Umbilical cord (tissue), 1 donor: ENCODE measurements at regions not wholly inside any gene's neighbourhood (a gene's known extent, or its start where the extent isn't known, plus 50 kb on each side); places are given as distances from the start of the nearest gene placed in this dataset.
"Not testable (repeated sequence)": the region's sequence is repeated elsewhere in the genome, so short reads cannot be mapped to it uniquely, and the experiment has no call there.

Source experiments
- DNase-seq: peaks from one replicate; pipeline ENCODE4 v3.0.0-alpha.2; 2015; ENCODE audit warnings: low spot score

DNA sequence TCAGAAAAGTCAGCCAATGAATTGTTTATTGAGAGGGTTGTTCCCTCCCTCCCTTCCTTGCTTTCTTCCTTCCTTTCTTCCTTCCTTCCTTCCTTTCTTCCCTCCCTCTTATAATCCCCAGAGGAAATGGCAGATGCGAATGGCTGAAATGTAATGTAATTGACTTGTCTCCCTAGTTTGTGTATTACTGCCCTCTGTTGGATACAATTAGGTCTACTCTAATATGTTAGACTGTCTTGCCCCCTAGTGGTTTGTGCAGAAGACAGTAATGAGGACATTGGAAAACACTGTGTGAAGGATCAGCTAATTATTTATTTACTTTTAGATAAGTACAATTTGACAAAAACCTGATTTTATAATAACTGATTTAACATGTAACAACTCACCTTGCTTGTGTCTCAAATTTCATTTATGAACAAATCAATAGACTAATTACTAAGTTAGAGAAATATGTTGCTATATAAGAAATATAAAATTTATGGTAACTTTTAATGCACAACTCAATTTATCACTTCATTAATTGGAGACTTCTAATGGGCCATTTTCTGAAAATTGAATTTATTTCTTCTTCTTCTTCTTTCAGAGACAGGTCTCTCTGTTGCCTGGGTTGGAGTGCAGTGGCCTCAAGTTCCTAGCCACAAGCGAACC, 229.8 kb upstream of the LRIG3 start:
- DNase-seq: peak; percentile 83

GRCh38 chr12:59147791-59148190, 227.5 kb upstream of the LRIG3 start:
- no peak for DNase-seq

DNA sequence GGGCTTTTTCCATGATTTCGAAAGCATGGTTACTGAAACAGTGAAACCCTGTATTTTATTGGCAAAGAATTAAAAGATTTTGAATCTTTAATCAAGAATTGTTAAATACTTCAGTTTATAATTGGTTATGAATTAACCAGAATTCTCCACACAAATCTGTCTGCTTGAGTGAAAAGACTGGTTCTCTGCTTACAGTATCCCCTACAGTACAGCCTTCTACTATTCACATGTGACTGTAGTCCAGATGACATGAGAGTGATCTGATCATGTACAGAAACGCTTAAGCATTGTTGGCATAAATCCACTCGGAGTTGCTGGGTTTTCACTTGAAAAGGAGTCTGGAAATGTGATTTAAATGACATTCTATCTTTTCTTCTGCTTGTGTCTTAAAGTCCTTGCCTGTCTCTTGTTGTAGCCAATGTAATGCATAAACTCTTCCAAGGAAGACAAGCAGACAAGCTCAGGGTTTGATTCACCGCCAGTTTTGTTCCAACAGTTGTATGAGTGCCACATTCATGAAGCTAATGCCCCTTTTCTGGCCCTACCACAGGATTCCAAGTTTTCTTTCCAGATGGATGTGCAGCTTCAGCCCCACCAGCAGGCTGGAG, 222.0 kb upstream of the LRIG3 start:
- DNase-seq: peak; percentile 51

DNA sequence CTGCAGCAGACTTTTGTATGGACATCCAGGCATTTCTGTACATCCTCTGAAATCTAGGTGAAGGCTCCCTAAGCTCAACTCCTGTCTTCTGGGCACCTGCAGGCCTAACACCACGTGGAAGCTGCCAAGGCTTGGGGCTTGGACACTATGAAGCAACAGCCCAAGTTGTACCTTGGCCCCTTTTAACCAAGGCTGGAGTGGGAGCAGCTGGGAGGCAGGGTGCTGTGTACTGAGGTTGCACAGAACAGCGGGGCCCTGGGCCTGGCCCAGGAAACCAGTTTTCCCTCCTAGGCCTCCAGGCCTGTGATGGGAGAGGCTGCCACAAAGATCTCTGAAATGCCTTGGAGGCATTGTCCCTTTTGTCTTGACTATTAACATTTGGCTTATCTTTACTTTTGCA, 214.4 kb upstream of the LRIG3 start:
- no peak for DNase-seq

- DNase-seq: peak; percentile 14
Measured at GRCh38 chr12:59131462-59131861, 211.2 kb upstream of the LRIG3 start.

DNA sequence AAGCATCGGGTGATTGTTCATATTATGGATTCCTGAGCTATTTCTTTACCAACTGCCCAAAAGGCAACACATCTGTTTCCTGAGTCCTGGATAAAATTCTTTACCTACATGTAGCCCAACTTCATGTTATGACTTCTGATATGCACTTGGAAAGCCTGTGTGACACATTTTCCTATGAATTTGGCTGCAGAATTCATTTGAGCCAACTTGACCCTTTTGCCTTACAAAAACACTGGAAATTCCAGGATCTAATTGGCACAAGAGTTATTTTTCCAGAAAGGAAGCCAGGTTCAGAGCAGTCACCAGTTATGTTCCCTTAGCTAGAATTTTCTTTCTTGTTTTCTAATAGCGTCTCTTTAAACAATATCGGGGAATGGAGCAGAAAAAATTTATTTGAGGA, 202.5 kb upstream of the LRIG3 start:
- DNase-seq: peak; percentile 45

- DNase-seq: no peak
Measured at GRCh38 chr12:59121451-59121850, 201.1 kb upstream of the LRIG3 start.

DNA sequence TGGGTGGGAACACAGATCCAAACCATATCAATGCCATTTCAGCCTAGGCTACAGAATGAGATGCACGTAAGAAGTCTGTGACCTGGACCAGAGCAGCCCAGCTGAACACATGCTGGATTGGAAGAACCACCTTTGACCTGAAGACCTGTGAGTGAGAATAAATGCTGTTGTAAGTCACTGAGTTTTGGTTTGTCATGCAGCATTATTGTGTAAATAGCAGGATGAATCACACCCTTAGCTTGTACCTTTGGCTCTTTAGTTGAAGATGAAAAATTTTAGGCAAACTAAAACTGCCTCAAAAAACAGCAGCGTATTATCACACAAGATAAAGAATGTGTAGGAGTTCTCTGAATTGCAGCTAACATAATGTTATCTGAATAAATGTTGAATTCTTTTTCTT, 199.4 kb upstream of the LRIG3 start:
- DNase-seq: no peak

- no peak for DNase-seq
Measured at GRCh38 chr12:59118356-59118755, 198.1 kb upstream of the LRIG3 start.

GRCh38 chr12:59115995-59116394, 195.7 kb upstream of the LRIG3 start:
- DNase-seq: no peak

- no peak for DNase-seq
Measured at GRCh38 chr12:59115526-59115925, 195.2 kb upstream of the LRIG3 start.

DNA sequence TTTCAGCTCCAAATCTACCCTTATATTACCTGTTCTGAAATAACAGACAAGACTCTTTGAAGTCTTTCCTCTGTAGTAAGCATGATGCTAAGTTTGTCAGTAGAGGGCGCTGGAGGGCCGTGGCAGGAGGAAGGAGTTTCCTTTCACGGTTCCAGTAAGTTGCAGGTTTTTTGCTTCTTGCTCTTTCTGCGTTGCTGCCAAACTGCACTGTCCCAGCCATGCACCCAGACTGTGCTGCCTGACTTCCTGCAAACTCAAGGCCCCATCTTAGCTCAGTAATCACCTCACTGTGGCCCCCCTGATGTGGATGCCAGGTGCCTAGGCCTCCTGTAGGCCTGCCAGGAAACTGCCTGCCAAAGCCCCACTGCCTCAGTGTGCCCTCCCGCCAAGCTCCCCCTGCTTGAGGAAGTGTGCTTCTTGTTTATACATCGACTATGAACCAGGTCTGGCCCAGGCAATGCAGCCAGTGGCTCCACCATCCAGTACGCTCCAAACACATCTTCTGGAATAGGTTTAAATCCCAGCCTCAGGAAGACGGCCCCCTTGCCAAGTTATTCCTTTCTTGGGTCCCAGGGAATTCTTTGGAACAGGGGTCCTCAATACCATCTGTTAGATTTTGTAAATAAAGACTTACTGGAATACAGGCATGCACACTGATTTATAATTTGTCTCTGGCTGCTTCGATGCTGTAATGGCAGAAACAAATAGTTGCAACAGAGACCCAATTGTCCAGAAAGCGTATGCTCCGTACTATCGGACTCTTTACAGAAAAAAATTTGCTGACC, 193.7 kb upstream of the LRIG3 start:
- peak; percentile 88 for DNase-seq

DNA sequence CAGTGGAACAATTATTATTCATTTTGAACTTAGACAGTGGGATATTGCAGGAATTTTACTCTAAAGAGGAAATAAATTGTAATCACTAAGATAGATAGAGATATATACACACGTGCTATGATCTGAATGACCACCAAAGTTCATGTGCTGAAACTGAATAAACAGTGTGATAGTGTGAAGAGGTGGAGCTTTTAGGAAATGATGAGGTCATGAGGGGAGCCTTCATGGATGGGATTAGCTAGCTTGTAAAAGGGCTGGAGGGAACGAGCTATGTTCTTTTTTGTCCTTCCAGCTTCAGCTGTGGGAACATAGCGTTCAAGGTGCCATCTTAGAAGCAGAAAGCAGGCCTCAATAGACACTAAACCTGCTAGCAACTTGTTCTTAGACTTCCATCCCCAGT, 191.5 kb upstream of the LRIG3 start:
- no peak for DNase-seq

- DNase-seq: not testable (repeated sequence)
Measured at GRCh38 chr12:59108516-59108915, 188.2 kb upstream of the LRIG3 start.

GRCh38 chr12:59100585-59100984, 180.3 kb upstream of the LRIG3 start:
- DNase-seq: no peak

GRCh38 chr12:59097876-59098275, 177.6 kb upstream of the LRIG3 start:
- no peak for DNase-seq

DNA sequence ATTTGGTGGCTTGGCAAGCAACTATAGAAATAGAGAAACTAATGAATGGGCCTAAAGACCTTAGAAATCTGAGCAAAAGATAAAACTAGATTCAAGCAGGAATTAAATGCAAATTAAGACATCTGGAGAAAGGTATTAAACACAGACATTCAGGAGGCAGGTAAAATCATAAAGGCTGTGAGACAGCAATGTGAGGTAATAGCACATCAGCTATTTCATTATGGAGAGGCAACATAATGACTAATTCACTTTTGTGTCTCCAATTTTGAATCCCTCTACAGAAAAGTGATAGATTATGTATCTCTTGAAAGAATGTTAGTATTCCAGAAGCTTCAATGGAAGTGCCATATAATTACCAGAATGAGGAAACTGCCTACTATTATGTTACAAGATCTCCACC, 175.9 kb upstream of the LRIG3 start:
- DNase-seq: no peak

- no peak for DNase-seq
Measured at GRCh38 chr12:59093073-59093772, 172.9 kb upstream of the LRIG3 start.

DNA sequence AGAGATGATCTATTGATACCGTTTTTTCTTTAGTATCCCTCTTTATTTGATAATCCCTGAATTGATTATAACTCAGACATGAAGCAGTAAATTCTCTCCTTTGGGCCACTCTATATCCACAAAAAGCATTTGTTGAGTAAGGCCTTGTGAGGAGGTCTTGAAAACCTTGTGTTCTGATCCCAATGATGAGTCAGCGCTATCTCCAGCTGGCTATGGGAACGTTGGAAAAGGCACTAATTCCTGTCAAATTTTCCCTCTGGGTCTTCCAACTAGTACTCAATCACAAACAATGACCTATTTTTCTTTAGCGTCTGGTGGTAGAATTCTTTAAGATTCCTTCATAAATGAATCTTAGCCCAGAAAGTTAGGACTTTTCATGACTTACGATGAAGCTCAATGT, 168.4 kb upstream of the LRIG3 start:
- no peak for DNase-seq

- no peak for DNase-seq
Measured at GRCh38 chr12:59087691-59088090, 167.4 kb upstream of the LRIG3 start.

- no peak for DNase-seq
Measured at GRCh38 chr12:59087077-59087673, 166.9 kb upstream of the LRIG3 start.

DNA sequence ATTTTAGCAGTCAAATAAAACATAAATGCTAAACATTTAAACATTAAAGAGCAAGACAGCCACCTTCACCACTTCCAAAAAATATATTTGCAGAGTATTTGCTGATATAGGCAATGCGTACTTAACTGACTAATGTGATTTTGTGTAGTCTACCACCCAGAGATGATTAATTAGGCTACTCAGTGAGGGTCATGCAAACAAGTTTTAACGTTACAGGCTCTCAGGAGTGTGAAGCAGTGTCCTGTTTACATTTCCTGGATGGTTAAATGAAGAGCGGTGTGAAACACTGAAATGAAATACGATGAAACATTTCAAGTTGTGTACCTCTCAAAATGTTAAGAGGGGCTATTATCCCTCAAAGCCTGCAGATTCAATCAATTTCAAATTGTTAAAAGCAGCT, 165.8 kb upstream of the LRIG3 start:
- DNase-seq: no peak
